Osteoblast (primary cell): ENCODE measurements at regions not wholly inside any gene's neighbourhood (a gene's known extent, or its start where the extent isn't known, plus 50 kb on each side); places are given as distances from the start of the nearest gene placed in this dataset.

Experiments
- DNase-seq: peaks from one replicate; pipeline ENCODE4 v3.0.0; 2011; ENCODE audit warnings: low spot score, mixed read lengths; ENCODE audit not compliant: insufficient read length; ENCODE audit errors: missing footprints
- H2AFZ ChIP-seq: 2 replicates; pipeline ENCODE4 v1.6.0; 2011; ENCODE audit warnings: mild to moderate bottlenecking, low read length
- H3K27ac ChIP-seq: 2 replicates; pipeline ENCODE4 v1.5.1; 2011; ENCODE audit warnings: mild to moderate bottlenecking, low read depth, low read length, moderate library complexity
- H3K27me3 ChIP-seq: 2 replicates; pipeline ENCODE4 v1.6.0; 2012; ENCODE audit warnings: mild to moderate bottlenecking, control low read depth, inconsistent platforms, low read length, moderate library complexity; ENCODE audit not compliant: insufficient read depth
- H3K36me3 ChIP-seq: 2 replicates; pipeline ENCODE4 v1.5.1; 2011; ENCODE audit warnings: mild to moderate bottlenecking, low read length, control low read depth, moderate library complexity; ENCODE audit not compliant: insufficient read depth
- H3K4me1 ChIP-seq: 2 replicates; pipeline ENCODE4 v1.5.1; 2011; ENCODE audit warnings: mild to moderate bottlenecking, low read length, control low read depth, moderate library complexity; ENCODE audit not compliant: insufficient read depth
- H3K4me2 ChIP-seq: 2 replicates; pipeline ENCODE4 v1.6.0; 2011; ENCODE audit warnings: mild to moderate bottlenecking, low read length; ENCODE audit not compliant: insufficient read depth
- H3K4me3 ChIP-seq: fragments of 200-600 bp; sonication (generic); 3 replicates; pipeline ENCODE4 v1.5.1; 2012; ENCODE audit warnings: mild to moderate bottlenecking, low read length, inconsistent platforms; ENCODE audit not compliant: insufficient read depth
- H3K79me2 ChIP-seq: 2 replicates; pipeline ENCODE4 v1.6.0; 2012; ENCODE audit warnings: mild to moderate bottlenecking, low read length, control low read depth, inconsistent platforms; ENCODE audit not compliant: insufficient read depth
- H3K9me3 ChIP-seq: 2 replicates; pipeline ENCODE4 v1.5.1; 2011; ENCODE audit warnings: low read depth, low read length, control low read depth
- H4K20me1 ChIP-seq: 2 replicates; pipeline ENCODE4 v1.6.0; 2012; ENCODE audit warnings: mild to moderate bottlenecking, low read length, control low read depth; ENCODE audit not compliant: insufficient read depth
- TF ChIP-seq, protein P1 (sequence below): IDR thresholded peaks from 2 replicates; pipeline ENCODE4 v1.5.1; 2011; ENCODE audit warnings: mild to moderate bottlenecking, low read depth, low read length, moderate library complexity; ENCODE audit errors: extremely low read depth

- no peaks in the 10 kb centered on the region for H3K79me2 ChIP-seq
- H3K4me1 ChIP-seq = no peaks in the 10 kb centered on the region
- no peaks in the 10 kb centered on the region for H3K36me3 ChIP-seq
- no peak overlapping the region for H3K4me3 ChIP-seq
- H4K20me1 ChIP-seq = no peaks in the 10 kb centered on the region
- DNase-seq = no peak
- no peaks in the 10 kb centered on the region for H3K27me3 ChIP-seq
- no peaks in the 10 kb centered on the region for H3K9me3 ChIP-seq
- TF ChIP-seq, protein P1, sequence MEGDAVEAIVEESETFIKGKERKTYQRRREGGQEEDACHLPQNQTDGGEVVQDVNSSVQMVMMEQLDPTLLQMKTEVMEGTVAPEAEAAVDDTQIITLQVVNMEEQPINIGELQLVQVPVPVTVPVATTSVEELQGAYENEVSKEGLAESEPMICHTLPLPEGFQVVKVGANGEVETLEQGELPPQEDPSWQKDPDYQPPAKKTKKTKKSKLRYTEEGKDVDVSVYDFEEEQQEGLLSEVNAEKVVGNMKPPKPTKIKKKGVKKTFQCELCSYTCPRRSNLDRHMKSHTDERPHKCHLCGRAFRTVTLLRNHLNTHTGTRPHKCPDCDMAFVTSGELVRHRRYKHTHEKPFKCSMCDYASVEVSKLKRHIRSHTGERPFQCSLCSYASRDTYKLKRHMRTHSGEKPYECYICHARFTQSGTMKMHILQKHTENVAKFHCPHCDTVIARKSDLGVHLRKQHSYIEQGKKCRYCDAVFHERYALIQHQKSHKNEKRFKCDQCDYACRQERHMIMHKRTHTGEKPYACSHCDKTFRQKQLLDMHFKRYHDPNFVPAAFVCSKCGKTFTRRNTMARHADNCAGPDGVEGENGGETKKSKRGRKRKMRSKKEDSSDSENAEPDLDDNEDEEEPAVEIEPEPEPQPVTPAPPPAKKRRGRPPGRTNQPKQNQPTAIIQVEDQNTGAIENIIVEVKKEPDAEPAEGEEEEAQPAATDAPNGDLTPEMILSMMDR = no peak
- no peak overlapping the region for H2AFZ ChIP-seq
- no peak overlapping the region for H3K4me2 ChIP-seq
- H3K27ac ChIP-seq = no peak overlapping the region
Measured at GRCh38 chr16:9409560-9410493, 318.4 kb downstream of the HAPSTR1 start.

DNA sequence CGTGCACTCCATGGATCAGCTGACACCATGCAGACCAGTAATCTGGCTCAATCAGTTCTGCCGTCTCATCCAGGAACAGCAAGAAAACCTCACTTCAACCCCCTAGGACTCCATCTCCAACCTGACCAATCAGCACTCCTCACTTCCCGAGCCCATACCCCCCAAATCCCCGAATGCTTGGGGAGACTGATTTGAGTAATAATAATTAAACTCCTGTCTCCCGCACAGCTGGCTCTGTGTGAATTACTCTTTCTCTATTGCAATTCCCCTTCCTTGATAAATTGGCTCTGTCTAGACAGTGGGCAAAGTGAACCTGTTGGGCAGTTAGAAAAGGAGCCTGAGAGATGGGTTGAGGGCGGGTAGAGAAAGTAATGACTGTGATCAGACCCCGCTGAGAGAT, 320.0 kb downstream of the HAPSTR1 start:
- TF ChIP-seq, protein P1 = no peak
- H3K27ac ChIP-seq = no peak overlapping the region
- no peaks in the 10 kb centered on the region for H3K27me3 ChIP-seq
- DNase-seq = no peak
- H4K20me1 ChIP-seq = no peaks in the 10 kb centered on the region
- no peaks in the 10 kb centered on the region for H3K79me2 ChIP-seq
- no peak overlapping the region for H3K4me2 ChIP-seq
- H3K36me3 ChIP-seq = no peaks in the 10 kb centered on the region
- no peak overlapping the region for H2AFZ ChIP-seq
- no peaks in the 10 kb centered on the region for H3K4me1 ChIP-seq
- H3K4me3 ChIP-seq = no peak overlapping the region
- no peaks in the 10 kb centered on the region for H3K9me3 ChIP-seq

GRCh38 chr16:9412031-9412914, 320.8 kb downstream of the HAPSTR1 start:
- Histone ChIP-seq H3K27ac (no peak overlapping the region), H3K4me2 (no peak overlapping the region), H4K20me1 (no peaks in the 10 kb centered on the region), H2AFZ (no peak overlapping the region), H3K27me3 (no peaks in the 10 kb centered on the region), H3K4me3 (no peak overlapping the region), H3K9me3 (no peaks in the 10 kb centered on the region), H3K4me1 (no peaks in the 10 kb centered on the region), H3K36me3 (no peaks in the 10 kb centered on the region), H3K79me2 (no peaks in the 10 kb centered on the region)
- TF ChIP-seq, protein P1 = no peak
- DNase-seq = no peak

GRCh38 chr16:9412915-9413264, 321.4 kb downstream of the HAPSTR1 start:
- Histone ChIP-seq H2AFZ (no peak overlapping the region), H4K20me1 (no peaks in the 10 kb centered on the region), H3K27ac (no peak overlapping the region), H3K9me3 (no peaks in the 10 kb centered on the region), H3K4me3 (no peak overlapping the region), H3K79me2 (no peaks in the 10 kb centered on the region), H3K36me3 (no peaks in the 10 kb centered on the region), H3K27me3 (no peaks in the 10 kb centered on the region), H3K4me1 (no peaks in the 10 kb centered on the region), H3K4me2 (no peak overlapping the region)
- no peak for DNase-seq
- TF ChIP-seq, protein P1 = no peak
